Hindlimb muscle (tissue), 1 donor: ENCODE measurements at regions not wholly inside any gene's neighbourhood (a gene's known extent, or its start where the extent isn't known, plus 50 kb on each side); places are given as distances from the start of the nearest gene placed in this dataset.

Experiments
- DNase-seq: peaks from one replicate; pipeline ENCODE4 v3.0.0-alpha.2; 2013

- no peak for DNase-seq
Observed at GRCh38 chr15:31456354-31457060, 129.9 kb downstream of the KLF13 start.

- no peak for DNase-seq
Observed at GRCh38 chr15:31457161-31457560, 130.5 kb downstream of the KLF13 start.

- no peak for DNase-seq
Observed at GRCh38 chr15:31457631-31458526, 131.2 kb downstream of the KLF13 start.

GRCh38 chr15:31458596-31459399 lies 132.2 kb downstream of the KLF13 start:
- no peak for DNase-seq

GRCh38 chr15:31459400-31459748 lies 132.7 kb downstream of the KLF13 start:
- DNase-seq = no peak

- DNase-seq = no peak
Observed at GRCh38 chr15:31461375-31461774, 134.7 kb downstream of the KLF13 start.

DNA sequence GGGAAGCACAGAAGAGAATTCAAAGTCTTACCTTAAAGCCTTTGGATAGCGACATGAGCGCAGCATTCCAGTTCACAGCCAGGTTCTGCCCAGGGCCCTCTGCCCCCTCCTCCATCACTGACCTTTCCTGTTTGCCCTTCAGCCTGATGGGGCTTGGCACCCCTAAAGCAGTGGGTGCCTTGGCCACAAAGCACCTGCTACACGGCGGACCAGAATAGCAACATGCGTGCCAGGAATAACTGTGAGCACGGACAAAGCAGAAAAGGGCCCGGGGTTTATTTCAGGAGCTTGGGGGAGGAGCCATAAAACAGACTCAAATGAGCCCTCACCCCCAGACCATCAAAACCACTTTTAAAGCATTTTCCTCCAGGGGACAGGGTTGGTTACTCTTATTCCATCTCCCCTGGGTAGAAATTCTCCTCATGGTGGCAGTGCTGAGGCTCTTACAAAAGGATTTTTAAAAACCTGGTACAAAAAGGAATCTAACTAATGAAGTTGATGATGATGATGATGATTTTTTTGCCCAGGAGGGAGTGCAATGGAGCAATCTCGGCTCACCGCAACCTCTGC lies 135.4 kb downstream of the KLF13 start:
- DNase-seq = no peak

DNA sequence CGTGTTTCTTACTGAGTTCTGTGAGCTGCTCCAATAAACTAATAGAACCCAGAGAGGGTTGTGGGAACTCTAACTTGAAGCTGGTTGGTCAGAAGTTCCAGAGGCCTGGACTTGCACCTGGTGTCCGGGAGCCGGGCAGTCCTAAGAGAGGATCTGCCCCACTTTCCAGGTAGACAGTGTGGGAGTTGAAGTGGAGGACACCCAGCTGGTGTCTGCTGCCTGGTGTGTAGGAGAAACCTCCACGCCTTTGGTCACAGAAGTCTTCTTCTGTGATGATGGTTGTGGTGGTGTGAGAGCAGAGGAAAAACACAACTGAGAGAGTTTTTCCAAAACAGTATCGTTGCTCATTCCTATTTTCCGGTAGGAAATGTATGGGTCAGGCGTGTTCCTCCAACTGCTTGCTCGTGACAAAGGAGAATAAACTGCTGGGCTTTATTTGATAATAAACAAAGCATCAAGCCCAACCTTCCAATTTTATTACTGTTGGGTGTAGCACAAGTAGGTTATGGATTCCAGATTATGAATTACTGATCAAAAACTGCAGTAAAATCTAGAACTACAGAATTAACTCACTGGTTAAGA lies 137.0 kb downstream of the KLF13 start:
- DNase-seq = no peak

- no peak for DNase-seq
Observed at GRCh38 chr15:31464216-31465082, 137.8 kb downstream of the KLF13 start.

- DNase-seq = no peak
Observed at GRCh38 chr15:31465083-31465955, 138.7 kb downstream of the KLF13 start.

DNA sequence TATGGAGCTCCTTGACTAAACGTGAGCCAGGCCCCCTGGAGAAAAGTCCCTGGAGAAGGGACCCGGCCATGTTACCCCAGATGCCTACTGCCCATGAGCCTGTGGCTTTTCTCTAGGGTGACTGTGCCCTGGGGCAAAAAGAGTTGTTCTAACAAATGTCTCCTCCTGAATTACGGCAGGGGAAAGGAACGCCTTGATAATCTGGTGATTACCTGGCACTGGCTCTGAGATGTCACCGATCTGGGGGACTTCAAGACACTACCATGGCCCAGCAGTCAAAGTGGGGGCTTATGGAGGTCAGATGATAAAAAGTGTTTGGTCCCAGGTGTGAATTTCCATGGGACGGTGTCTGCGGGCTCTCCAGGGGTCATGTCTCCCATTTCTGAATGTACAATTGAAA lies 140.7 kb downstream of the KLF13 start:
- no peak for DNase-seq

DNA sequence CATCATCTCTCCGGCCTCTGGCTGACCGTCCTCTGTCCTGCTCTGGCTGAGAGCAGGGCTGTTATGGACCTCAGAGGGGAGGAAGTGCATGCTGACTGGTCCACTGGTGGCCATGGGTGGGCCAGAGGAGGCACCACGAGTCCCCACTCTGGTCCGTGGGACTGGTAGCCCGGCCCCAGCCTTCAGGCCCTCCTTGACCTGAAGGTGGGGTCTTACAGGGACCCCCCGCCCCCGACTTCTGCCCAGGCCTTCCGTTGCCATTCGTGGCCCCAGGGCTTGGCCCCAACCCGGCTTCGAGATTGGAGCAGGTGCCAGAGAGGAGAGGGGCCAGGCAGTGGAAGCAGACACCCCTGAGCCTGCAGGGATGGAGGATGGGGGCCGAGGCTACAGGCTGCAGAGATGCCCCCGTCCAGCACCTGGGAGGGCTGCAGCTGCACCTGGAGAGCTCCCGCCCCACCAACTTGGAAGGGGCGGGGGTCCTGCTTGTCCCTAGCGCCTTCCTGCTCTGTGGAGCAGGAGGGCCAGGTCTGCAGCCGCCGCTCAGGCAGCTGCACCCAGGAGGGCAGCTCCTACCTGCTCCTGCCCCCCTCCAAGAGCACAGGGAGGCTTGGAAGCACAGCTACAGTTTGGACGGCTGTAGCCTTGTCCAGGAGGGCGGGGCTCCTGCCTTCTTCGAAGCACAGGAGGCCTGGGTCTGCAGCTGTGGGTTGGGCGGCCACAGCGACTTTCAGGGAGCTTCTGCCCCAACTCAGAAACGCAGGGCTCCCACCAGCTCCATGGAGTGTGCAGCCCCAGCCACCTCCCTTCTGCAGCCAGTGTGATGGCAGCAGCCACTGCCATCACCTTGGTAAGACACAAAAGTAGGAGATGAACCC lies 142.5 kb downstream of the KLF13 start:
- DNase-seq = no peak

DNA sequence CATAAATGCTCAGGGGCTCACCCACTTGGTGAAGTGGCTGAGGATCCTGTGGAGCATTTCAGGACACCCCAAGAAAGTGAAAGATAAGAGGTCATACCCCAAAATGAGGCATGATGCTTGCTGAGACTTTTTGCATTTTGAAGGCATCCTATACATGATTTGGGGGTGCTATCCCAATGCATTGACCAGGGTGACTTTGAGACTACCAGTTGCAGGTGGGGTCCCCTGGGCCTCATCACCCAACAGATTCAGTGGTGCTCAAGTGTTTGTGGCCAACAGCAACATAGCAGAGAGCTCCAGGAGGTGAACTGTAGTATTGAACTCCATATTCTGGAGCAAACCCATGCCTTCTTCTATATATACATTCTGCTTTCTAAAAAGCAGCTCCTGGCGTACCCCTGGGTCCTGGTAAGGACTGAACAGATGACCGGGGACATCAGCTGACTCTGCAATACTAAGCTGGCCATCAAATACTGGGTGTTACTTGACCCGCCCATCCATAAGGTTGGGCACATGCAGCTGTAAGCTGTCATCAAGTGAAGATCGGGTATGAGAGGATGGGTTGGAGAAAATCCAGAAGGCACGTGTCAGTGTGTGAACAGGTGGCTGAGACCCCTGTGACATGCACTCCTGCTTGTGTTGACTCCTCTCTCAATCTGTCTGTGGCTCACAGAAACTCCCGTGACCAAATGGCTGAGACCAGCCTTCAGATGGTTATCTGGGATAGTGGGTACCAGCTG lies 143.3 kb downstream of the KLF13 start:
- no peak for DNase-seq

DNA sequence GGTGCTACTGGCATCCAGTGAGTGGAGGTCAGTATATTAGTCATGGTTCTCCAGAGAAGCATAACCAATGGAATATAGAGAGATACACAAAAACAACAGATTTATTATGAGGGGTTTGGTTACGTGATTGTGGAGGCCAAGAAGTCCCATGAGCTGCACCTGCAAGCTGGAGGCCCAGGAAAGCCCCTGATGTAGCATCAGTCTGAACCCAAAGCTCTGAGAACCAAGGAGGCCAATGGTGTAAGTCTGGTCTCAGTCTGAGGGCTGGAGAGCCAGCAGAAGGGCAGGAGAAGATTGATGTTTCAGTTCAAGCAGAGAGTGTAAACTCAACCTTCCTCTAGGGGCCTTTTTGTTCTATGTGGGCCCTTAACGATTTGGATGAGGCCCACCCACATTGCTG lies 144.1 kb downstream of the KLF13 start:
- DNase-seq = no peak

DNA sequence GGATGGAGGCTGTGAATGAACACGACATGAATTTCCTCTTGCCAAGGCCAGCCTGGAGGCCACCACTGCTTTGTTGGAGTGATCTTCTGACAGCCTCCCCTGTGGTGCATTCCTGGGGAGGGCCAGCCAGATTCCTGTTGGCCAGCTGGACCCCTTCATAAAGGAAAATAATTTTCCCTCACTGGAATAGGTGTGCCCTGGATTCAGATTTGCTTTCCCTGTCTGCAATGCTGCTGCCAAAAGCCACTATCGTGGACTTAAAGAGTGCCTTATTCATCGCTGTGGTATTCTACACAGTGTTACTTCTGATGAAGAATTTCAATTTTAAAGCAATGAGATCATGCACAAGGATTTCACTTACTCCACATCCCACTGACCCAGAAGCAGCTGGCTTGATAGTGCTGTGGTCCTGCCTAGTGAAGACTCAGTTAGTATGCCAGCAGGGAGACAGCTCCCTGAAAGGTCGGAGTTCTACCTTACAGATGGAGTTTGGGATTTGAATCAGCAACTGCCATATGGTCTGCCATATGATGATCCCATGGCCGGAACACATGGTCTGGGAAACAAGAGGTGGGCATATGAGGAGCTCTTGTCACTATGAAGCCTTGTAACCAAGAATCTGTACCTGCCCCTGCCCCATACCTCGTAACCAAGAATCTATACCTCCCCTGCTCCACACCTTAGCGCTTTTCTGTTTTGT lies 145.2 kb downstream of the KLF13 start:
- no peak for DNase-seq

DNA sequence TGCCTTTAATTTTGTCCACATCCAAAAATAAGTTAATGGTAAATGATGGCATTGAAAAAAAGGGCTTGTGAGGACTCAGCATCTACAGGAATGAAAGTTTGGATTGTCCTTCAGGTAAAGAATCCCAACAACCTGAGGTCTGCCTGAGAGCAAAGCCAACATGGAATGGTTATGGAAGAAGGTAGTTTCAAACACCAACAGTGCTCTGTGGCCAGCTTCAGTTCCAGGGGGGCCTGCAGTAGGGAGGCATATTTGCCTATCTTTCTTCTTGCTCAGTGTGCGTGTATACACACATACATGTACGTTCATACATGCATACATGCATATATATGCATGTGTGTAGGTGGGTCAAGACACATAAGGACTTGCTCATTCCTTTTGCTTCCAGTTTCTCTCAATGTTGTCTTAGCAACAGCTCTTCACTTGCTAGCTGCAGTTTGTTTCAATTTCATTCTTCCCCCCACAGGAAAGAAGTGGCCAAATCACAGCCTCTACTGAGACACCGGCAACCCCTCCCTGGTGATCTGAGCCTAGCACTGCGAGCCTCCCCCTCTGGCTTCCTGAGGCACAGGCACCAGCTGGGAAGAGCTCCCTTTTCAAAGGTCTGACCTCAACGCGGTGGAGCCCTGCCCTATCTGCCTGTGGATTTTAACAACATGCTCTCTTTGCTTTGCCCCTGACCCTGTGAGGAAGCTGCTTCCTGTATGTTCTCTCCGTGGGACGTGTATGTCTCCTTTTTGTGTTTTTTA lies 146.2 kb downstream of the KLF13 start:
- DNase-seq = no peak

DNA sequence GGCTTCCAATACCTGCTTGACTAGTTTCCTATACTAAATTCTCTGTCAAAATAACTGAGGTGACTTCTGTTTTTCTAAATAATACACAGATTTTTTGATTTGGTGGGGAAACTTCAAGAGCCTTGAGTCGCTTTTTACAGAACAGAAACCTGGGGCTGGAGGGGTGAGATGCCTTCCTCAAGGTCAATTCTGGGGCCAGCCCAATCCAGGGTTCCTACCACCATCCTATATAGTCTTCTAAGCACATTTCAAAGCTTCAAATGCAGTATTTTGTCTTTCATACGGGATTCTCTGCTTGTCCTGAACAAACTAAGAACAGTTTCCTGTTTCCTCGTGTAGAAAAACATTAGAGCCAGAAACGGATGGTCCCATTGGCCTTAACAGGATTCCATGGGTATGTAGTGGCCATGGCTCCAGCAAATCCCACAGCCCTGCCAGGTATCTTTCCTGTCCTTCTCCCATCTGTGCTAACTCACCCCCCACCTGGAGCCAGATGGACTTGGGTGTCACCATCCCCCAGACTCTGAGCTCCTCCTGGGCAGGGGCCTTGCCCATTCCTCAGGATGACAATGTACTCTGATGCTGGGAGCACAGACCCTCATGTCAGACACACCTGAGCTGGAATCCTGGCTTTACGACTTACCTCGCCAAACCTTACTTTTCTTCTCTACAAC lies 146.9 kb downstream of the KLF13 start:
- DNase-seq = no peak
